Keratinocyte (primary cell): ENCODE measurements at regions not wholly inside any gene's neighbourhood (a gene's known extent, or its start where the extent isn't known, plus 50 kb on each side); places are given as distances from the start of the nearest gene placed in this dataset.

Experiments
- DNase-seq: peaks from one replicate; pipeline ENCODE4 v3.0.0-alpha.2; 2011; ENCODE audit warnings: low read depth, missing footprints, low spot score
- FAIRE-seq: peaks from 2 replicates; lab custom pipeline; 2011; peaks lifted over from hg19 to GRCh38; lab: Jason Lieb, UNC
- H2AFZ ChIP-seq: 2 replicates; pipeline ENCODE4 v1.6.0; 2012; ENCODE audit warnings: low read length, control low read depth, inconsistent platforms; ENCODE audit not compliant: control insufficient read depth
- H3K27ac ChIP-seq: 2 replicates; pipeline ENCODE4 v1.5.1; 2011; ENCODE audit warnings: low read length; ENCODE audit not compliant: control insufficient read depth, insufficient read depth
- H3K27me3 ChIP-seq: 3 replicates; pipeline ENCODE4 v1.6.0; 2011; ENCODE audit warnings: low read length; ENCODE audit not compliant: control insufficient read depth, insufficient read depth; ENCODE audit errors: extremely low read depth
- H3K36me3 ChIP-seq, 2 experiments: 2 replicates in 1 of 2; 3 replicates in 1 of 2; pipeline ENCODE4 v1.5.1; 2011; ENCODE audit warnings: low read length in 2 of 2, mild to moderate bottlenecking in 1 of 2; ENCODE audit not compliant: control insufficient read depth in 2 of 2, insufficient read depth in 2 of 2; ENCODE audit errors: extremely low read depth in 1 of 2
- H3K4me1 ChIP-seq: 3 replicates; pipeline ENCODE4 v1.5.1; 2011; ENCODE audit warnings: low read length; ENCODE audit not compliant: control insufficient read depth, insufficient read depth; ENCODE audit errors: extremely low read depth
- H3K4me2 ChIP-seq: 3 replicates; pipeline ENCODE4 v1.6.0; 2011; ENCODE audit warnings: low read depth, low read length; ENCODE audit not compliant: control insufficient read depth, insufficient read depth; ENCODE audit errors: extremely low read depth
- H3K4me3 ChIP-seq, 3 experiments: fragments of 200-600 bp in 1 of 3; sonication (generic) in 1 of 3; 2 replicates in 2 of 3; 3 replicates in 1 of 3; pipeline ENCODE4 v1.5.1; 2011 to 2016; ENCODE audit warnings: low read length in 3 of 3, mild to moderate bottlenecking in 3 of 3, control low read depth in 2 of 3, inconsistent platforms in 1 of 3, low read depth in 1 of 3, mixed read lengths in 1 of 3, mixed run types in 1 of 3, moderate library complexity in 1 of 3; ENCODE audit not compliant: control insufficient read depth in 2 of 3, insufficient read depth in 2 of 3; ENCODE audit errors: extremely low read depth in 1 of 3
- H3K79me2 ChIP-seq: 2 replicates; pipeline ENCODE4 v1.6.0; 2012; ENCODE audit warnings: low read length; ENCODE audit not compliant: control insufficient read depth, insufficient read depth
- H3K9ac ChIP-seq: 3 replicates; pipeline ENCODE4 v1.6.0; 2011; ENCODE audit warnings: low read length; ENCODE audit not compliant: control insufficient read depth, insufficient read depth; ENCODE audit errors: extremely low read depth
- H3K9me1 ChIP-seq: 3 replicates; pipeline ENCODE4 v1.6.0; 2011; ENCODE audit warnings: low read length; ENCODE audit not compliant: control insufficient read depth, insufficient read depth; ENCODE audit errors: extremely low read depth
- H3K9me3 ChIP-seq: 2 replicates; pipeline ENCODE4 v1.5.1; 2012; ENCODE audit warnings: low read depth, low read length; ENCODE audit not compliant: control insufficient read depth
- H4K20me1 ChIP-seq: 3 replicates; pipeline ENCODE4 v1.6.0; 2011; ENCODE audit warnings: low read length; ENCODE audit not compliant: control insufficient read depth, insufficient read depth; ENCODE audit errors: extremely low read depth
- CTCF ChIP-seq, 3 experiments: IDR thresholded peaks in 1 of 3; conservative IDR thresholded peaks in 1 of 3; optimal IDR thresholded peaks in 1 of 3; 2 replicates in 2 of 3; 3 replicates in 1 of 3; pipeline versions ENCODE3 to v1.5.1; 2011; ENCODE audit warnings: low read length in 3 of 3, mild to moderate bottlenecking in 3 of 3, moderate library complexity in 2 of 3, control low read depth in 1 of 3, inconsistent platforms in 1 of 3; ENCODE audit not compliant: insufficient read depth in 2 of 3; ENCODE audit errors: extremely low read depth in 1 of 3
- EZH2 ChIP-seq: IDR thresholded peaks from one replicate; pipeline ENCODE4 v1.6.1; 2012; ENCODE audit warnings: inconsistent platforms, mild to moderate bottlenecking, low read length, moderate library complexity
- dilution Hi-C: fragments of 300-500 bp; cut with MboI; formaldehyde crosslinking; loops from one replicate; pipeline ENCODE4 v1.7.0; 2020; ENCODE audit warnings: low sequenced_read_pairs; ENCODE audit not compliant: extremely low pct_ligation_motif_present

DNA sequence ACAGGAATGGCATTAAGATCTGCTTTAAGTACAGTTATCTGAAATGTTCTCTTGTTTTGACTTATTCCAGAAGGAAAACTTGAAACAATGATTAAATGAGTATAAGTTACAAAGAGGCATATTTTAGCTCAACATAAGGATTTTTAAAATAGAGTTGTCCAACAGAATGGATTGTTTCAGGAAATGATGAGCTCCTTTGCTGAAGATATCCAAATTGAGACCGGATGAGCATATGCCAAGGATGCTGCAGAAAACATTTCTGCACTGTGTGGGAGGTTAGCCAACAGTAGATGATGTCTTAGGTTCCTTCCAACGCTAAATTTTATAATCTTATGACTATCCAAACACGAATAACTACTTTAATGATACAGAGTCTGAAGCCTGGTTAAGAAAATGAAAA is 226.5 kb upstream of the NANOGP8 start:
- FAIRE-seq: no peak

GRCh38 chr15:35309886-35310285 is 224.8 kb upstream of the NANOGP8 start:
- dilution Hi-C loops: no loop called here

More for the DNA sequence above, 226.5 kb upstream of the NANOGP8 start:
- no peak overlapping the region for H2AFZ ChIP-seq
- H3K9me1 ChIP-seq: no peaks in the 10 kb centered on the region
- DNase-seq: no peak
- no peaks in the 10 kb centered on the region for H3K9me3 ChIP-seq
- no peak overlapping the region for H3K27ac ChIP-seq
- H3K9ac ChIP-seq: no peak overlapping the region
- no peaks in the 10 kb centered on the region for H3K36me3 ChIP-seq
- H3K79me2 ChIP-seq: no peaks in the 10 kb centered on the region
- H3K4me2 ChIP-seq: no peak overlapping the region
- dilution Hi-C loops: no loop called here
- no peaks in the 10 kb centered on the region for H3K27me3 ChIP-seq
- H4K20me1 ChIP-seq: no peaks in the 10 kb centered on the region
- H3K4me3 ChIP-seq: no peak overlapping the region
- H3K4me1 ChIP-seq: peaks cover 8% of the 10 kb centered on the region
- TF ChIP-seq EZH2 (no peak), CTCF (optimal IDR thresholded peaks at IDR 0.05 in 1 of 3, IDR thresholded peaks at IDR 0.05 in 1 of 3, conservative IDR thresholded peaks at IDR 0.05 in 1 of 3; ENCODE audit: extremely low read depth in 1 of 3, insufficient read depth in 2 of 3, low read length in 3 of 3) (no peak)

More at GRCh38 chr15:35309886-35310285, 224.8 kb upstream of the NANOGP8 start:
- Histone ChIP-seq H3K27ac (no peak overlapping the region), H3K4me3 (no peak overlapping the region), H4K20me1 (no peaks in the 10 kb centered on the region), H3K27me3 (no peaks in the 10 kb centered on the region), H3K4me2 (no peak overlapping the region), H3K9me1 (no peaks in the 10 kb centered on the region), H3K9ac (no peak overlapping the region), H3K36me3 (no peaks in the 10 kb centered on the region), H2AFZ (no peak overlapping the region), H3K4me1 (peaks cover 25% of the 10 kb centered on the region), H3K79me2 (no peaks in the 10 kb centered on the region), H3K9me3 (no peaks in the 10 kb centered on the region)
- no peak for DNase-seq
- no peak for FAIRE-seq
- no peak for TF ChIP-seq CTCF (optimal IDR thresholded peaks at IDR 0.05 in 1 of 3, IDR thresholded peaks at IDR 0.05 in 1 of 3, conservative IDR thresholded peaks at IDR 0.05 in 1 of 3; ENCODE audit: extremely low read depth in 1 of 3, insufficient read depth in 2 of 3, low read length in 3 of 3)
